ENCODE measurements at regions not wholly inside any gene's neighbourhood (a gene's known extent, or its start where the extent isn't known, plus 50 kb on each side); places are given as distances from the start of the nearest gene placed in this dataset.

GRCh38 chr1:55980582-55980981 lies 598.8 kb downstream of the PLPP3 start:
- no peak overlapping the region for H2AFZ ChIP-seq (ENCODE audit: low read depth, low read length)
- H3K4me1 ChIP-seq (ENCODE audit: low read length), result no peaks in the 10 kb centered on the region
- no peaks in the 10 kb centered on the region for H3K79me2 ChIP-seq (ENCODE audit: low read length)
- no peak overlapping the region for H3K4me3 ChIP-seq (ENCODE audit: low read length)
- no peaks in the 10 kb centered on the region for H3K9me3 ChIP-seq (ENCODE audit: insufficient read depth, low read length)
- no peak overlapping the region for H3K9ac ChIP-seq (ENCODE audit: low read length)
- H3K27ac ChIP-seq (ENCODE audit: low read length), result no peak overlapping the region
- no peaks in the 10 kb centered on the region for H3K27me3 ChIP-seq (ENCODE audit: low read depth, low read length)
- no peaks in the 10 kb centered on the region for H3K36me3 ChIP-seq (replicated peaks; ENCODE audit: low read depth, low read length)
- TF ChIP-seq EZH2phosphoT487 (IDR thresholded peaks at IDR 0.05; ENCODE audit: low read depth) (no peak), CTCF (IDR thresholded peaks at IDR 0.05; ENCODE audit: low read depth, low read length) (no peak)
- no peak overlapping the region for H3K4me2 ChIP-seq (ENCODE audit: low read length)
- H4K20me1 ChIP-seq (ENCODE audit: insufficient read depth, low read length), result no peaks in the 10 kb centered on the region

GRCh38 chr1:55974714-55975441 lies 604.5 kb downstream of the PLPP3 start:
- Histone ChIP-seq H3K4me1 (ENCODE audit: low read length) (no peaks in the 10 kb centered on the region), H3K79me2 (ENCODE audit: low read length) (no peaks in the 10 kb centered on the region), H3K27me3 (ENCODE audit: low read depth, low read length) (no peaks in the 10 kb centered on the region), H3K4me3 (ENCODE audit: low read length) (no peak overlapping the region), H2AFZ (ENCODE audit: low read depth, low read length) (no peak overlapping the region), H4K20me1 (ENCODE audit: insufficient read depth, low read length) (no peaks in the 10 kb centered on the region), H3K9me3 (ENCODE audit: insufficient read depth, low read length) (no peaks in the 10 kb centered on the region), H3K4me2 (ENCODE audit: low read length) (no peak overlapping the region), H3K9ac (ENCODE audit: low read length) (no peak overlapping the region), H3K27ac (ENCODE audit: low read length) (no peak overlapping the region), H3K36me3 (replicated peaks; ENCODE audit: low read depth, low read length) (no peaks in the 10 kb centered on the region)
- TF ChIP-seq CTCF (IDR thresholded peaks at IDR 0.05; ENCODE audit: low read depth, low read length), result no peak
- TF ChIP-seq EZH2phosphoT487 (IDR thresholded peaks at IDR 0.05; ENCODE audit: low read depth), result no peak

- no peaks in the 10 kb centered on the region for H3K27me3 ChIP-seq (ENCODE audit: low read depth, low read length)
- H4K20me1 ChIP-seq (ENCODE audit: insufficient read depth, low read length), result no peaks in the 10 kb centered on the region
- H3K9me3 ChIP-seq (ENCODE audit: insufficient read depth, low read length), result no peaks in the 10 kb centered on the region
- no peak overlapping the region for H3K27ac ChIP-seq (ENCODE audit: low read length)
- H3K9ac ChIP-seq (ENCODE audit: low read length), result no peak overlapping the region
- no peaks in the 10 kb centered on the region for H3K36me3 ChIP-seq (replicated peaks; ENCODE audit: low read depth, low read length)
- H3K4me1 ChIP-seq (ENCODE audit: low read length), result no peaks in the 10 kb centered on the region
- no peaks in the 10 kb centered on the region for H3K79me2 ChIP-seq (ENCODE audit: low read length)
- TF ChIP-seq CTCF (IDR thresholded peaks at IDR 0.05; ENCODE audit: low read depth, low read length), result no peak
- no peak for TF ChIP-seq EZH2phosphoT487 (IDR thresholded peaks at IDR 0.05; ENCODE audit: low read depth)
- no peak overlapping the region for H3K4me3 ChIP-seq (ENCODE audit: low read length)
- no peak overlapping the region for H2AFZ ChIP-seq (ENCODE audit: low read depth, low read length)
- H3K4me2 ChIP-seq (ENCODE audit: low read length), result no peak overlapping the region
Measured at GRCh38 chr1:55970526-55971110, 608.7 kb downstream of the PLPP3 start.

GRCh38 chr1:55969322-55969721 lies 610.0 kb downstream of the PLPP3 start:
- Histone ChIP-seq H3K9ac (ENCODE audit: low read length) (no peak overlapping the region), H3K4me2 (ENCODE audit: low read length) (no peak overlapping the region), H3K79me2 (ENCODE audit: low read length) (no peaks in the 10 kb centered on the region), H3K27me3 (ENCODE audit: low read depth, low read length) (no peaks in the 10 kb centered on the region), H3K9me3 (ENCODE audit: insufficient read depth, low read length) (no peaks in the 10 kb centered on the region), H4K20me1 (ENCODE audit: insufficient read depth, low read length) (no peaks in the 10 kb centered on the region), H3K36me3 (replicated peaks; ENCODE audit: low read depth, low read length) (no peaks in the 10 kb centered on the region), H3K4me1 (ENCODE audit: low read length) (no peaks in the 10 kb centered on the region), H3K4me3 (ENCODE audit: low read length) (no peak overlapping the region), H2AFZ (ENCODE audit: low read depth, low read length) (no peak overlapping the region), H3K27ac (ENCODE audit: low read length) (no peak overlapping the region)
- TF ChIP-seq CTCF (IDR thresholded peaks at IDR 0.05; ENCODE audit: low read depth, low read length) (no peak), EZH2phosphoT487 (IDR thresholded peaks at IDR 0.05; ENCODE audit: low read depth) (no peak)

Data from OCI-LY3 (cell line).